ENCODE measurements at regions not wholly inside any gene's neighbourhood (a gene's known extent, or its start where the extent isn't known, plus 50 kb on each side); places are given as distances from the start of the nearest gene placed in this dataset.

- Histone ChIP-seq H3K36me3 (no peaks in the 10 kb centered on the region), H3K27me3 (no peaks in the 10 kb centered on the region), H3K27ac (no peak overlapping the region), H3K9me3 (no peaks in the 10 kb centered on the region), H3K4me1 (no peaks in the 10 kb centered on the region), H3K4me3 (no peak overlapping the region)
- no peak for TF ChIP-seq CTCF (IDR thresholded peaks at IDR 0.05)
- TF ChIP-seq EP300 (IDR thresholded peaks at IDR 0.05; ENCODE audit: low read depth) = no peak
- TF ChIP-seq POLR2AphosphoS5 (IDR thresholded peaks at IDR 0.05) = no peak
- no peak for TF ChIP-seq POLR2A (IDR thresholded peaks at IDR 0.05)
- 48 to 50% methylated on average over 1 of the region's 1 CpG for WGBS, 2 donors (ENCODE audit: low coverage in 1 of 2)
- intact Hi-C loops (cut with DNase I; ENCODE audit: low total_unique reads) (loop anchor here (5.0 kb wide), 1 partner anchor 1061 kb away; no protein-coding TSS in a partner anchor), in situ Hi-C loops (cut with MboI; ENCODE audit: low pct_ligation_motif_present in 1 of 4, low pct_unique_long_range_greater_than_20kb in 1 of 4, low sequenced_read_pairs in 3 of 4) (no loop called here)
- DNase-seq = no peak
Observed at GRCh38 chr14:84991021-84991420, 538.9 kb upstream of the FLRT2 start.

- DNase-seq = no peak
- H3K4me3 ChIP-seq = no peak overlapping the region
Observed at GRCh38 chr14:84998216-84998615, 531.7 kb upstream of the FLRT2 start.

GRCh38 chr14:85002846-85003245 is 527.1 kb upstream of the FLRT2 start:
- Histone ChIP-seq H3K9me3 (no peaks in the 10 kb centered on the region), H3K27me3 (no peaks in the 10 kb centered on the region), H3K36me3 (no peaks in the 10 kb centered on the region), H3K4me1 (no peaks in the 10 kb centered on the region), H3K27ac (no peak overlapping the region), H3K4me3 (no peak overlapping the region)
- TF ChIP-seq EP300 (IDR thresholded peaks at IDR 0.05; ENCODE audit: low read depth) (no peak), CTCF (IDR thresholded peaks at IDR 0.05) (no peak), POLR2A (IDR thresholded peaks at IDR 0.05) (no peak), POLR2AphosphoS5 (IDR thresholded peaks at IDR 0.05) (no peak)
- in situ Hi-C loops (cut with MboI; ENCODE audit: low pct_ligation_motif_present in 1 of 4, low pct_unique_long_range_greater_than_20kb in 1 of 4, low sequenced_read_pairs in 3 of 4) = no loop called here
- 63 to 74% methylated on average over 1 of the region's 1 CpG for WGBS, 2 donors (ENCODE audit: low coverage in 1 of 2)
- intact Hi-C loops (cut with DNase I; ENCODE audit: low total_unique reads) = no loop called here
- DNase-seq = no peak

More at GRCh38 chr14:84998216-84998615, 531.7 kb upstream of the FLRT2 start:
- H3K27ac ChIP-seq = no peak overlapping the region
- H3K9me3 ChIP-seq = no peaks in the 10 kb centered on the region
- intact Hi-C loops (cut with DNase I; ENCODE audit: low total_unique reads) (no loop called here), in situ Hi-C loops (cut with MboI; ENCODE audit: low pct_ligation_motif_present in 1 of 4, low pct_unique_long_range_greater_than_20kb in 1 of 4, low sequenced_read_pairs in 3 of 4) (no loop called here)
- no peaks in the 10 kb centered on the region for H3K27me3 ChIP-seq
- TF ChIP-seq EP300 (IDR thresholded peaks at IDR 0.05; ENCODE audit: low read depth) (no peak), POLR2AphosphoS5 (IDR thresholded peaks at IDR 0.05) (no peak), CTCF (IDR thresholded peaks at IDR 0.05) (no peak), POLR2A (IDR thresholded peaks at IDR 0.05) (no peak)
- H3K36me3 ChIP-seq = no peaks in the 10 kb centered on the region
- H3K4me1 ChIP-seq = no peaks in the 10 kb centered on the region

GRCh38 chr14:85003805-85004204 is 526.1 kb upstream of the FLRT2 start:
- H3K27me3 ChIP-seq = no peaks in the 10 kb centered on the region
- no peaks in the 10 kb centered on the region for H3K9me3 ChIP-seq
- no peak overlapping the region for H3K27ac ChIP-seq
- in situ Hi-C loops (cut with MboI; ENCODE audit: low pct_ligation_motif_present in 1 of 4, low pct_unique_long_range_greater_than_20kb in 1 of 4, low sequenced_read_pairs in 3 of 4) = no loop called here
- intact Hi-C loops (cut with DNase I; ENCODE audit: low total_unique reads) = no loop called here
- TF ChIP-seq CTCF (IDR thresholded peaks at IDR 0.05) (no peak), EP300 (IDR thresholded peaks at IDR 0.05; ENCODE audit: low read depth) (no peak), POLR2A (IDR thresholded peaks at IDR 0.05) (no peak), POLR2AphosphoS5 (IDR thresholded peaks at IDR 0.05) (no peak)
- DNase-seq = no peak
- no peak overlapping the region for H3K4me3 ChIP-seq
- no peaks in the 10 kb centered on the region for H3K4me1 ChIP-seq
- H3K36me3 ChIP-seq = no peaks in the 10 kb centered on the region

Data from transverse colon (tissue), 4 donors.